GM12874 (cell line): ENCODE measurements at regions not wholly inside any gene's neighbourhood (a gene's known extent, or its start where the extent isn't known, plus 50 kb on each side); places are given as distances from the start of the nearest gene placed in this dataset.
A peak's percentile ranks its signal among the peaks of the same experiment; 100 is the strongest.

Experiments used
- TF ChIP-seq, protein P1 (sequence below): IDR thresholded peaks from 2 replicates; pipeline ENCODE4 v1.5.1; 2011; ENCODE audit warnings: low read depth, mild to moderate bottlenecking, control low read depth, low read length, moderate library complexity; ENCODE audit not compliant: insufficient read depth

DNA sequence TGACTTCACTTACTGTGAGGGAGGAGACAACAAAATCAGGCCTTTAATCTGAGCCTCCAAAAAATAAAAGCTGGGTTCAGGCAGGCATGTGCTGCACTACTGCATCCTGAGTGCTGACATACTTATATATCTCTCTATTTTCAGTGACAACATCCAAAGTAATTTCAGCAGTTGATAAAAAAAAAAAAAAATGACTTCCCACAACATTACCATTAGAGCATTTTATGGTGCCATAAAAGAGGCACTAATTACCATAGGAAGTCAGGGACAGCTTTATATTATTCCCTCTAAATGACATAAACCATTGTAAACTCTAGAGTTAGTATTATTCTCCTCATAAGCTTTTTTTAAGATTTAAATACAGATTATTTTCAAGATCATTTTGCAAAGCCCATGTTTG, 346.1 kb downstream of the SLCO4C1 start:
- TF ChIP-seq, protein P1, sequence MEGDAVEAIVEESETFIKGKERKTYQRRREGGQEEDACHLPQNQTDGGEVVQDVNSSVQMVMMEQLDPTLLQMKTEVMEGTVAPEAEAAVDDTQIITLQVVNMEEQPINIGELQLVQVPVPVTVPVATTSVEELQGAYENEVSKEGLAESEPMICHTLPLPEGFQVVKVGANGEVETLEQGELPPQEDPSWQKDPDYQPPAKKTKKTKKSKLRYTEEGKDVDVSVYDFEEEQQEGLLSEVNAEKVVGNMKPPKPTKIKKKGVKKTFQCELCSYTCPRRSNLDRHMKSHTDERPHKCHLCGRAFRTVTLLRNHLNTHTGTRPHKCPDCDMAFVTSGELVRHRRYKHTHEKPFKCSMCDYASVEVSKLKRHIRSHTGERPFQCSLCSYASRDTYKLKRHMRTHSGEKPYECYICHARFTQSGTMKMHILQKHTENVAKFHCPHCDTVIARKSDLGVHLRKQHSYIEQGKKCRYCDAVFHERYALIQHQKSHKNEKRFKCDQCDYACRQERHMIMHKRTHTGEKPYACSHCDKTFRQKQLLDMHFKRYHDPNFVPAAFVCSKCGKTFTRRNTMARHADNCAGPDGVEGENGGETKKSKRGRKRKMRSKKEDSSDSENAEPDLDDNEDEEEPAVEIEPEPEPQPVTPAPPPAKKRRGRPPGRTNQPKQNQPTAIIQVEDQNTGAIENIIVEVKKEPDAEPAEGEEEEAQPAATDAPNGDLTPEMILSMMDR, result no peak

DNA sequence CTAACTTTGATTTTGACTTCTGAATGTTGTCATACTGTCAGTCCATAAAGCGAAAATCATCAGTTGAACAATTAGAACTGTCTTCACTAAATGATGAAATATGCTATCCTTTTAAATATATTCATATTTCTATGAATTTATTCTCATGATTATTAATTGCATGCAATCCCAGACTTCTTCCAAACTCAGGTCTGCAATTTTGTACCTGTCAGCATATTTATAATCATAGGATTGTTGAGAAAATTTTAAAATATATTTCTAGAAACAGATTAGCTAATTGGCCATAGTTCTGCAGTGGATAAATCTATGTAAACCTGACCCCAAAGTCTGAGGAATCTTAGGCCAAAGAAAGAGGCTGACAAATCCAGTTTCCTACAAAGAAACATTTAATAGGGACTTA, 347.5 kb downstream of the SLCO4C1 start:
- TF ChIP-seq, protein P1, result no peak

DNA sequence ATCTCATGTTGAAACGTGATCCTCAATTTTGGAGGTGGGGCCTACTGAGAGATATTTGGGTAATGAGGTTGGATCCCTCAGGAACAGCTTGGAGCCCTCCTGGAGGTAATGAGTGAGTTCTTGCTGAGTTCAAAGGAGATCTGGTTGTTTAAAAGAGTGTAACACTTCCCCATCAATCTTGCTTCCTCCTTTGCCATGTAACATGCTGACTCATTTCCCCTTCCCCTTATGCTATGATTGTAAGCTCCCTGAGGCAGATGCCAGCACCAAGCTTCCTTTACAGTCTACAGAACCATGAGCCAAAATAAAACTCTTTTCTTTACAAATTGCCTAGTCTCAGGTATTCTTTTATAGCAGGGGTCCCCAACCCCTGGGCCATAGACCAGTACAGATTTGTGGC, 352.3 kb downstream of the SLCO4C1 start:
- TF ChIP-seq, protein P1, result no peak

DNA sequence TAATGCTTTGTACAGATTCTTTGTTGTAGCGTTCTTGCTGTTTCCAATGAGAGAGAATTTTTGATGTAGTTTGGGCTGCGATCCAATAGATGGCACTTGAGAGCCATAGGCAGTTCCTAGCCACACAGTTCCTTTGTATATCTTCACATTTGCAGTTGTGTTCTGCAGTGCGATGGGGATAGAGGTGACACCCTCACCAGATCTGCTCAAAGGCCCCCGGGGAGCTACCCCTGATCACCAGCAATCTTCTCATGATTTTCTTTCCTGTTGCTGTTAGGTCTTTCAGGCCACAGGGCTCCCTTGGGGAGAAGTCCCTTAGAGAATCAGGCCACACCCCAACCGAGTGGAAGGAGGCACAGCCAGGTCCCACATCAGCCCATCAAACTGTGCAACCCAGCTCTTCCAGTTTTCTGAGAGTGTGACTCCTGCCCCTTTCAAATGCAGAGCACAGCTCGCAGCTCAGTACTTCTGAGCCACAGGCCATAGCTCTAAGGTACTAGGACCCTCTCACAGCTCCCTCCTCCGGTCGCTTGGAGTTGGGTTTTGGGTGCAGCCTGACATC, 353.7 kb downstream of the SLCO4C1 start:
- TF ChIP-seq, protein P1, result peak; percentile 74

DNA sequence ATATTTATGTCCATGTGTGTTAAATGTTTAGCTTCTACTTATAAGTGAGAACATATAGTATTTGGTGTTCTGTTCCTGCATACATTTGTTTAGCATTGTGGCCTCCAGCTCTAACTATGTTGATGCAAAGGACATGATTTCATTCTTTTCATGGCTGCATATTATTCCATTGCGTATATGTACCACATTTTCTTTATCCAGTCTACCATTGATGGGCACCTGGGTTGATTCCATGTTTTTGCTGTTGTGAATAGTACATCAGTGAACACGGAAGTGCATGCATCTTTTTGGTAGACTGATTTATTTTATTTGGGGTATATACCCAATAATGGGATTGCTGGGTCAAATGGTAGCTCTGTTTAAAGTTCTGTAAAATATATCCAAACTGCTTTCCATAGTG, 359.0 kb downstream of the SLCO4C1 start:
- TF ChIP-seq, protein P1, result no peak

DNA sequence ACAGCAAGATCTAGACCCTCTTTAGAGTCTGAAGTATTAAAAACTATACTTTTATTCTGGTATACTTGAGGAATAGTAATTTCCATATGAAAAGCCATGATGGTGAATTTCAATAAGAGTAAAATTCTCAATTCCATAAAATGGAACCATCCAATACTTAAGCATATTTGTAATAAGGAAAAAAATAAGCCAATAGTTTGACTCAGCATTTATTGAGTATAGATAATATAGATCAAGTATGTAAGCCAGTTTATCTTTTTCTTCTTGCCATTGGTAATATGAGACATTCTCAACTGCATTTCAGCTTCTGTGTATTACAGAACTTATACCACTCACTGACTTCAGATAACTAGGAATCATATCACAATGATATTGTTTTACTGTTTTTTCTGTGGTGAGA, 361.0 kb downstream of the SLCO4C1 start:
- TF ChIP-seq, protein P1, result no peak

DNA sequence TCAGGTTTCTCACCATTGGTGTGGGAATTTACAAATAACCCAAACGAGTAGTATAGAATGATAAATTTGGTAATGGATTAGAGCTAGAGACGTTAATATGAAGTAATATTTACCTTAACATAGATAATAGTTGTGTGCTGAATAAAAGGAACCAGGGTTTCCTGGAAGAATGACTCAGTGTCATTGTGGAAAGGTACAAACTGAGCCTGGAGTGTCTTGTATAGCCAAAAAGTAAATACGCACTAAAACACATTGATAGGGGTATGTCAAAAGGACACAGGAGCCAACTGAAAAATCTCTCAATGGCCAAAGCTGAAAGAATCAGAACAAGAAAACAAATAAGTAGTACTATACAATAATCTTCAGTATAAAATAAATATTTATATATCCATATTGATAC, 363.5 kb downstream of the SLCO4C1 start:
- TF ChIP-seq, protein P1, result no peak

DNA sequence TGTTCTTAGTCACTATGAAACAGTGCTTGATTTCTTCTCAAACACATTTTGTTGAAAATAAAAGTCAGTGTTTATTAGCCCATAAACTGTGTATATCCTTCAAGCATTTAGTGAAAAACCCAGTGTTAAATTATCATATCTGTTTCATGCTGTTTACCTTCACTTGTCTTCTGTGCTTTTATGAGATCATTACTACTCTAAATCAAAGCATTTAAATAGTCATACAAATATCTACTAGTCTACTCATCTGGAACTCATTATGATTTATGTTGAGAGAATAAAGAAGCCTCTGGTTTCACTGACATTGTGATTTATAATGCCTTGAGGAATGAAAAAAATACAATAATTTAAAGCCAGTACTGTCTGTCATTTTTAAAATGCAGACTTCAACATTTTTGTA, 366.5 kb downstream of the SLCO4C1 start:
- TF ChIP-seq, protein P1, result no peak
